ENCODE measurements at regions not wholly inside any gene's neighbourhood (a gene's known extent, or its start where the extent isn't known, plus 50 kb on each side); places are given as distances from the start of the nearest gene placed in this dataset.

DNA sequence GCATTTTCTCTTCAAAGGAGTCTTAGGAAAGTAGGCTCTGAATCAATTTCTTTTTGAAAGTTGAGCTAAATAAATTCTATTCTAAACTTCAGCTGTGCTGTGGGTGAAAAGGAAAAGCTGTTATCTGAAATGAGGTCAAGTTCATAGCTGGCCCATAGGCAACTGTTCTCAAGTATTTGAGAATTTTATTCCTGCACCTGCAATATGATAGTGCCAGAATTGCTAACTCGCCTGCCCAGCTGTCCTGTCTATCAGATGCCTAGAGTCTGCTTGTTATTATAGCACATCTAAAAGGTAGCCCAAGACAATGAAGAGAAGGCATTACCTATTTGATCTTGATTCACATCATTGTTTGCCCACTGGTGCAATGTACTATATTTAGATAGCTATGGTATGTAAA is 798.7 kb downstream of the DIPK2A start:
- TF ChIP-seq EZH2 (IDR thresholded peaks at IDR 0.05; ENCODE audit: low read depth), result no peak
- TF ChIP-seq, protein P1, sequence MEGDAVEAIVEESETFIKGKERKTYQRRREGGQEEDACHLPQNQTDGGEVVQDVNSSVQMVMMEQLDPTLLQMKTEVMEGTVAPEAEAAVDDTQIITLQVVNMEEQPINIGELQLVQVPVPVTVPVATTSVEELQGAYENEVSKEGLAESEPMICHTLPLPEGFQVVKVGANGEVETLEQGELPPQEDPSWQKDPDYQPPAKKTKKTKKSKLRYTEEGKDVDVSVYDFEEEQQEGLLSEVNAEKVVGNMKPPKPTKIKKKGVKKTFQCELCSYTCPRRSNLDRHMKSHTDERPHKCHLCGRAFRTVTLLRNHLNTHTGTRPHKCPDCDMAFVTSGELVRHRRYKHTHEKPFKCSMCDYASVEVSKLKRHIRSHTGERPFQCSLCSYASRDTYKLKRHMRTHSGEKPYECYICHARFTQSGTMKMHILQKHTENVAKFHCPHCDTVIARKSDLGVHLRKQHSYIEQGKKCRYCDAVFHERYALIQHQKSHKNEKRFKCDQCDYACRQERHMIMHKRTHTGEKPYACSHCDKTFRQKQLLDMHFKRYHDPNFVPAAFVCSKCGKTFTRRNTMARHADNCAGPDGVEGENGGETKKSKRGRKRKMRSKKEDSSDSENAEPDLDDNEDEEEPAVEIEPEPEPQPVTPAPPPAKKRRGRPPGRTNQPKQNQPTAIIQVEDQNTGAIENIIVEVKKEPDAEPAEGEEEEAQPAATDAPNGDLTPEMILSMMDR (conservative IDR thresholded peaks at IDR 0.05), result no peak

All from PC-9 (cell line).